ENCODE measurements at regions not wholly inside any gene's neighbourhood (a gene's known extent, or its start where the extent isn't known, plus 50 kb on each side); places are given as distances from the start of the nearest gene placed in this dataset.

DNA sequence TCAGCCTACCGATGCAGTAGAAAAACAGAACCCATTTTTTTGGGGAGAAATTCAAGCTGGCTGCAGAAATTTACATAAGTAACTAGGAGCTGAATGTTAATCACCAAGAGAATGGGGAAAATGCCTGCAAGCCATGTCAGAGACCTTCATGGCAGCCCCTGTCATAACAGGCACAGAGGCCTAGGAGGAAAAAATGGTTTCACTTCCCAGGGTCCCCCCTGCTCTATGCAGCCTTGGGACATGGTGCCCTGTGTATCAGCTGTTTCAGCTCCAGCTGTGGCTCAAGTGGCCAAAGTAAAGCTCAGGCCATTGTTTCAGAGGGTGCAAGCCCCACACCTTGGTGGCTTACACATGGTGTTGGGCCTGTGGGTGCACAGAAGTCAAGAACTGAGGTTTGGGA lies 842.5 kb downstream of the FLRT2 start:
- H3K4me3 Mint-ChIP-seq (ENCODE audit: unreplicated experiment), result no peak overlapping the region
- TF ChIP-seq, protein P1, sequence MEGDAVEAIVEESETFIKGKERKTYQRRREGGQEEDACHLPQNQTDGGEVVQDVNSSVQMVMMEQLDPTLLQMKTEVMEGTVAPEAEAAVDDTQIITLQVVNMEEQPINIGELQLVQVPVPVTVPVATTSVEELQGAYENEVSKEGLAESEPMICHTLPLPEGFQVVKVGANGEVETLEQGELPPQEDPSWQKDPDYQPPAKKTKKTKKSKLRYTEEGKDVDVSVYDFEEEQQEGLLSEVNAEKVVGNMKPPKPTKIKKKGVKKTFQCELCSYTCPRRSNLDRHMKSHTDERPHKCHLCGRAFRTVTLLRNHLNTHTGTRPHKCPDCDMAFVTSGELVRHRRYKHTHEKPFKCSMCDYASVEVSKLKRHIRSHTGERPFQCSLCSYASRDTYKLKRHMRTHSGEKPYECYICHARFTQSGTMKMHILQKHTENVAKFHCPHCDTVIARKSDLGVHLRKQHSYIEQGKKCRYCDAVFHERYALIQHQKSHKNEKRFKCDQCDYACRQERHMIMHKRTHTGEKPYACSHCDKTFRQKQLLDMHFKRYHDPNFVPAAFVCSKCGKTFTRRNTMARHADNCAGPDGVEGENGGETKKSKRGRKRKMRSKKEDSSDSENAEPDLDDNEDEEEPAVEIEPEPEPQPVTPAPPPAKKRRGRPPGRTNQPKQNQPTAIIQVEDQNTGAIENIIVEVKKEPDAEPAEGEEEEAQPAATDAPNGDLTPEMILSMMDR (IDR thresholded peaks at IDR 0.05; ENCODE audit: unreplicated experiment), result no peak
- no peak for DNase-seq (ENCODE audit: low spot score)
- H3K27me3 Mint-ChIP-seq (ENCODE audit: unreplicated experiment), result no peaks in the 10 kb centered on the region
- no peak overlapping the region for H3K27ac Mint-ChIP-seq (ENCODE audit: unreplicated experiment)
- H3K9me3 Mint-ChIP-seq (ENCODE audit: unreplicated experiment), result peaks cover 4% of the 10 kb centered on the region
- H3K36me3 Mint-ChIP-seq (ENCODE audit: low read depth, unreplicated experiment), result no peaks in the 10 kb centered on the region
- H3K4me1 Mint-ChIP-seq (ENCODE audit: unreplicated experiment), result no peaks in the 10 kb centered on the region

DNA sequence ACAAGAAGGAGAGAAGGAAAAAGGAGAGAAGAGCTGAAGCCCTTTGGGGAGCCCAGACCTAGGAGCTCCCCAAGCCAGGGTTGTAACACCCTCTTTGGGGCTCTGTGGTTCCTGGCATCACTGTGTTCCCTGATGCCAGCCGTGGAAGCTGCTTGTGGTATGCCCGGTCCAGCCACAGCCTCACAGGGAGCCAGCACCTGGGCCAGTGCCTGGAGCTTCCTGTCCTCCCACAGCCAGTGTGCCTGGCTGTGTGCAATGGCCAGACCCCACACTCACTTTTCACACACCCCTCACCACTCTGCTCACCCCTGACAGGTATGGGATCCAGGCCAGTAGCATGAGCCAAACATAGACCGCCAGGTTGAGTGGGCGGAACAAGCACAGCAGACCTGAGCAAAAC lies 834.7 kb downstream of the FLRT2 start:
- Mint-ChIP-seq H3K36me3 (ENCODE audit: low read depth, unreplicated experiment) (no peaks in the 10 kb centered on the region), H3K4me1 (ENCODE audit: unreplicated experiment) (no peaks in the 10 kb centered on the region), H3K4me3 (ENCODE audit: unreplicated experiment) (no peak overlapping the region), H3K9me3 (ENCODE audit: unreplicated experiment) (no peaks in the 10 kb centered on the region), H3K27me3 (ENCODE audit: unreplicated experiment) (peaks cover 1% of the 10 kb centered on the region), H3K27ac (ENCODE audit: unreplicated experiment) (no peak overlapping the region)
- no peak for DNase-seq (ENCODE audit: low spot score)
- TF ChIP-seq, protein P1 (IDR thresholded peaks at IDR 0.05; ENCODE audit: unreplicated experiment), result no peak

GRCh38 chr14:86363576-86363975 lies 833.6 kb downstream of the FLRT2 start:
- TF ChIP-seq, protein P1 (IDR thresholded peaks at IDR 0.05; ENCODE audit: unreplicated experiment), result no peak
- Mint-ChIP-seq H3K36me3 (ENCODE audit: low read depth, unreplicated experiment) (no peaks in the 10 kb centered on the region), H3K4me1 (ENCODE audit: unreplicated experiment) (no peaks in the 10 kb centered on the region), H3K9me3 (ENCODE audit: unreplicated experiment) (no peaks in the 10 kb centered on the region), H3K4me3 (ENCODE audit: unreplicated experiment) (no peak overlapping the region), H3K27ac (ENCODE audit: unreplicated experiment) (no peak overlapping the region), H3K27me3 (ENCODE audit: unreplicated experiment) (peaks cover 1% of the 10 kb centered on the region)
- DNase-seq (ENCODE audit: low spot score), result no peak

GRCh38 chr14:86363047-86363446 lies 833.1 kb downstream of the FLRT2 start:
- DNase-seq (ENCODE audit: low spot score), result no peak
- peaks cover 1% of the 10 kb centered on the region for H3K27me3 Mint-ChIP-seq (ENCODE audit: unreplicated experiment)
- H3K9me3 Mint-ChIP-seq (ENCODE audit: unreplicated experiment), result no peaks in the 10 kb centered on the region
- H3K4me3 Mint-ChIP-seq (ENCODE audit: unreplicated experiment), result no peak overlapping the region
- no peaks in the 10 kb centered on the region for H3K4me1 Mint-ChIP-seq (ENCODE audit: unreplicated experiment)
- H3K27ac Mint-ChIP-seq (ENCODE audit: unreplicated experiment), result no peak overlapping the region
- TF ChIP-seq, protein P1 (IDR thresholded peaks at IDR 0.05; ENCODE audit: unreplicated experiment), result no peak
- no peaks in the 10 kb centered on the region for H3K36me3 Mint-ChIP-seq (ENCODE audit: low read depth, unreplicated experiment)

- Mint-ChIP-seq H3K27ac (ENCODE audit: unreplicated experiment) (no peak overlapping the region), H3K9me3 (ENCODE audit: unreplicated experiment) (no peaks in the 10 kb centered on the region), H3K4me1 (ENCODE audit: unreplicated experiment) (peaks cover 4% of the 10 kb centered on the region), H3K27me3 (ENCODE audit: unreplicated experiment) (peaks cover 1% of the 10 kb centered on the region), H3K4me3 (ENCODE audit: unreplicated experiment) (no peak overlapping the region), H3K36me3 (ENCODE audit: low read depth, unreplicated experiment) (no peaks in the 10 kb centered on the region)
- TF ChIP-seq, protein P1 (IDR thresholded peaks at IDR 0.05; ENCODE audit: unreplicated experiment), result no peak
- DNase-seq (ENCODE audit: low spot score), result no peak
Observed at GRCh38 chr14:86357876-86358275, 827.9 kb downstream of the FLRT2 start.
